Fibroblast of pulmonary artery (primary cell): ENCODE measurements at regions not wholly inside any gene's neighbourhood (a gene's known extent, or its start where the extent isn't known, plus 50 kb on each side); places are given as distances from the start of the nearest gene placed in this dataset.

ENCODE experiments used
- DNase-seq: peaks from one replicate; pipeline ENCODE4 v3.0.0-alpha.2; 2010; ENCODE audit warnings: low read depth
- H3K4me3 ChIP-seq: replicated peaks from 2 replicates; pipeline ENCODE4 v1.5.1; 2011; ENCODE audit warnings: low read depth, mild to moderate bottlenecking, control low read depth, low read length, moderate library complexity
- TF ChIP-seq, protein P1 (sequence below): IDR thresholded peaks from 2 replicates; pipeline ENCODE4 v1.5.1; 2011; ENCODE audit warnings: mild to moderate bottlenecking, control low read depth, low read length, inconsistent platforms; ENCODE audit errors: missing control alignments

DNA sequence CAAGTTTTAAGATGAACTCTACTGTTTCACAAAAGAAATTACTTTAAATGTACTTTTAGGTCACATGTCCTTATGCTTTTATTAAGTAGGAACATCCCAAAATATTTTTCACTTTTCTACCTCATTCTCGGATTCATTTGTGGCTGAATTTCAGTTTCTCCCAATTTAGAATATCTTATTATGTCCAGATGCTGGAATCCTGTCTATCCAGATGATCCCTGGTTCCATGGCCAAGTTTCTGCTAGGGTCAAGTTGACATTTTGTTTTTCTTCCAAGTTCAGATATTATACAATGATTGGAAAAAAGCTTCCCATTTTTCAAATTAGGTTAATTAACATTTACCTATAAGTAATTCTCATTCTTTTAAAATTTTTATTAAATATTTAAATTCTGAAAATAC lies 181.8 kb upstream of the SLC16A7 start:
- DNase-seq: no peak
- no peak overlapping the region for H3K4me3 ChIP-seq
- TF ChIP-seq, protein P1, sequence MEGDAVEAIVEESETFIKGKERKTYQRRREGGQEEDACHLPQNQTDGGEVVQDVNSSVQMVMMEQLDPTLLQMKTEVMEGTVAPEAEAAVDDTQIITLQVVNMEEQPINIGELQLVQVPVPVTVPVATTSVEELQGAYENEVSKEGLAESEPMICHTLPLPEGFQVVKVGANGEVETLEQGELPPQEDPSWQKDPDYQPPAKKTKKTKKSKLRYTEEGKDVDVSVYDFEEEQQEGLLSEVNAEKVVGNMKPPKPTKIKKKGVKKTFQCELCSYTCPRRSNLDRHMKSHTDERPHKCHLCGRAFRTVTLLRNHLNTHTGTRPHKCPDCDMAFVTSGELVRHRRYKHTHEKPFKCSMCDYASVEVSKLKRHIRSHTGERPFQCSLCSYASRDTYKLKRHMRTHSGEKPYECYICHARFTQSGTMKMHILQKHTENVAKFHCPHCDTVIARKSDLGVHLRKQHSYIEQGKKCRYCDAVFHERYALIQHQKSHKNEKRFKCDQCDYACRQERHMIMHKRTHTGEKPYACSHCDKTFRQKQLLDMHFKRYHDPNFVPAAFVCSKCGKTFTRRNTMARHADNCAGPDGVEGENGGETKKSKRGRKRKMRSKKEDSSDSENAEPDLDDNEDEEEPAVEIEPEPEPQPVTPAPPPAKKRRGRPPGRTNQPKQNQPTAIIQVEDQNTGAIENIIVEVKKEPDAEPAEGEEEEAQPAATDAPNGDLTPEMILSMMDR: no peak

DNA sequence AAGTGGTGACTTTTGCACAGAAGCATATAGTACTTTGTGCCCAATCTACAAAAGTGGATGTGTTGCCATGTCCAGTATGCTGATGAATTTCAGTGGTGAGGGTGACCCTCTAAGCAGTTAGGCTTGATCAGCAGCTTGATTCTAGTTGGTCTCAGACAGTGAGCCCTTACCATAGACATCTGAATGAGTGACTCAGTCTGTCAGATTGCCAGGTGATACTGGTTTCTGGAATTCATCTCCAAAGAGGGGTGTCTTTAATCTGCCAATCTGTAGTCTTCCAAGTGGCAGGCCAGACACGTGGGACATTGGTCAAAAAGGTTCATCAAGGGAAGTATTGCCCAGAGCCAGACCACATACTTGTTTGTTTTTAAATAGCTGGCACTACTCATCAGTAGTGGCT lies 187.4 kb upstream of the SLC16A7 start:
- TF ChIP-seq, protein P1: no peak
- no peak for DNase-seq
- no peak overlapping the region for H3K4me3 ChIP-seq

DNA sequence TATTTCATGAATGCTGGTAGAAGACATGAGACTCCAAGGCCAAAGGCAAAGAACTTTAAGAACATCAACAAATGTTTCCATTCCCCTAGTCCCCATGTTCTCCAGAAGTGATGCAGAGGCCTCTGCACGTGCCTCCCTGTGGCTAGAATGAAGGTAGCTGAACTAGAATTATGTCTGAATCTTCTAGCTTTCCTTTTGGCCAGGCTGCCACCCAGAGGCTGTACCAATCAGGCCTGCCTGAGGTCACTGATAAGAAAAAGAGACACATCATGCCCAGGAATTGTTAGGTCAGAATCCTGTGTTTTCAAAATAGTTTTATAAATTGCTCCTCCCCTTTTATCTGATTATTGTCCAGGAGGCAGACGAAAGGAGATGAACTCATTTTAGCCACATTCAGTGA lies 188.0 kb upstream of the SLC16A7 start:
- no peak for DNase-seq
- no peak overlapping the region for H3K4me3 ChIP-seq
- TF ChIP-seq, protein P1: no peak

DNA sequence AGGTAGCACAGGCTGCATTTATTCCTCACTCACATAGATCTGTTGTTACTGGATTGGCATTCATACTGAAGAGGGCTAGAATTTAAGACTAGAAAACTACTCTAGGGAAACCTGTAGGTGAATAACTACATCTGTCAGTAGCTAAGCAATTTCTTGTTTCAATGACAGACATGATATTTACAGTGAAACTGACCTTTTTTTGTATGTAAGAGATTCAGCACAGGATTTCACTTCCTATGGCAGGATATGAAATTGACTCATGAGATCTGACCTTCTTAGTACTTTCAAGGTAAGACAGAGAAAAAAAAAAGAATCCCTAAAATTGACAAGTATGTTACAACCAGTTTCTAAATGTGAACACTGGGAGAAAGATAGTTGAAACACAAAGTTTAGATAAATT lies 189.8 kb upstream of the SLC16A7 start:
- TF ChIP-seq, protein P1: no peak
- no peak for DNase-seq
- no peak overlapping the region for H3K4me3 ChIP-seq

DNA sequence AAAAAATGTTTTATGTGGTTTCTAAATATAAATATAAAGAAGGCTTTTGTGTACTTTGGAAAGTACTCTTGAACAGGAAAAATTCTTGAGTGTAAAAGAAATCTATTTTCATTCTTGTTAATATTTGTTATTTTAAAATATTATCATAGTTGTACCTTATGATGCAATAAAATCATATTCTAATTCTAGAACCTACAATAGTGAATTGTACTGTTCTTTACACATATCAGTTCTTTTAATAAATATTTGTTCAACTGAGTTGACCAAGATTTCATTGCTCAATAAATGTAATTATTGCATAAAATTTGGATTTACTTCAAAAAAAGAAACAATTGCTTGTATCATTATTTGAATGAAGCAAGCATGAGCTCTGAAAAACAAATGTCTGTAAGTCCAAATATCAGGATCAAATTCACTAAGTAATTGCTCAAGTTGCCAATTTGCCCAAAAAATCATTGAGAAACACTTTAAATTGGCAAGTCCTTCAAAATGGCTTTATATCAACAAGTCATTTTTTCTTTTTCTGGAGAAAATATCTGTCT lies 191.6 kb upstream of the SLC16A7 start:
- H3K4me3 ChIP-seq: no peak overlapping the region
- DNase-seq: peak; percentile 16
- TF ChIP-seq, protein P1: no peak

DNA sequence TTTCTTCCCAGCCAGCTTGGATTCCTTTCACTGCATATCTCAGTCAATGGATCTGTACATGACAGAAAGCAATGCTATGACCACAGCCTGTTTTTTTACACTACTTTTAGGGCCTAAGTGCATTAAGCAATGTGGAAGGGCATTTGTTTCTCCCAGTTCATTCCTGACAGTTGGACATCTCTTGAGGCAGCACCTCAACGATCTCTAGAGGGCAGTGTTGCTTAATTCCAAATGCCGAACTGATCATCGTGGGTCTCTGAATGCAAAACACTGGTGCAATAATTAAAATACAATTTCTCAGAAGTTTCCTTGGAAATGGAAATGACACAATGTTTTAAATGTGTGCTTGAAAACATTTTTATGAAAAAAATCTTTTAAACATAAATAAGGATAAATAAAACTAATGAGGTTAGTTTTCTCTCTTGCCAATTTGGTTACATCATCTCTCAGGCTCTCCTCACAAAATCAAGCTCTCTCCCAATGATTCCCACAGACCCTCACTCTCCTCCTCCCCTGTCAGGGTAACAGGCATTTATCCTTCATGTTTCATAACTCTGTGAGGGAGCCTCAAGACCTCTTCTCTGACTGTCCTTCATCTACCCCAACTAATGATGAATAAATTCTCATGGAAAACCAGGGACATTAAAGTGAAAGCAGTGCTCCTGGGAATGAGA lies 192.4 kb upstream of the SLC16A7 start:
- TF ChIP-seq, protein P1: peak; percentile 91
- DNase-seq: peak; percentile 80
- H3K4me3 ChIP-seq: peak overlapping the region; percentile 4

DNA sequence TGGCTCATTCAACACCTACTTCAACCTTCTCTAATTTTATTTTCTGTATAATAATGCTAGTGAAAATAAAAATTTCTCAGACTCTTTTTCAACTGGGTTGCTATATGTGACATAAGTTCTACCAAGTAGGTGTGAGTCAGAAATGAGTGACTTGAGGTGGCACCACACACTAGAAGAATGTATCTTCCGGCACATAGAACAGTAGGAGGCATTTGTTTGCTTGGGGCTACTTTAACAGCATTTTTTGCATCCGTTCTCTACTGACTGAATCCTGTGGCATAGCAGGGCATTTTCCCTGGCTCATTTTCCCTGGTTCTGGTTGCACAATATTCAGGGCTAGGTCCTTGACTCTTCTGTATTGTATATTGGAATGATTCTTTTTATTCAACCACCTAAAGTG lies 194.0 kb upstream of the SLC16A7 start:
- DNase-seq: no peak
- TF ChIP-seq, protein P1: no peak
- H3K4me3 ChIP-seq: no peak overlapping the region
